Kidney capillary endothelial cell (primary cell): ENCODE measurements at regions not wholly inside any gene's neighbourhood (a gene's known extent, or its start where the extent isn't known, plus 50 kb on each side); places are given as distances from the start of the nearest gene placed in this dataset.

Source experiments
- DNase-seq: peaks from one replicate; pipeline ENCODE4 v3.0.0-alpha.2; 2018; ENCODE audit warnings: low spot score

DNA sequence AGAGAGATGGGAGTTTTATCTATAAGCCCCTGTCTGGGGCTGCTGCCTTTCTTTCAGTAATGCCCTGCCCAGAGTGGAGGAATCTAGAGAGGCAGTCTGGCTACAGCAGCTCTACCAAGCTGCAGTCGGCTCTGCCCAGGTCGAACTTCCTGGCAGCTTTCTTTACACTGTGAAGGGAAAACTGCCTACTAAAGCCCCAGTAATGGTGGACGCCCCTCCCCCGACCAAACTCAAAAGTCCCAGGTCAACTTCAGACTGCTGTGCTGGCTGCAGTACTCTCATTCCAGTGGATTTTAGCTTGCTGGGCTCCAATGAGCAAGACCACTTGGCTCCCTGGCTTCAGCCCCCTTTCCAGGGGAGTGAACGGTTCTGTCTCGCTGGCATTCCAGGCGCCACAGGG is 65.9 kb upstream of the RARB start:
- no peak for DNase-seq

DNA sequence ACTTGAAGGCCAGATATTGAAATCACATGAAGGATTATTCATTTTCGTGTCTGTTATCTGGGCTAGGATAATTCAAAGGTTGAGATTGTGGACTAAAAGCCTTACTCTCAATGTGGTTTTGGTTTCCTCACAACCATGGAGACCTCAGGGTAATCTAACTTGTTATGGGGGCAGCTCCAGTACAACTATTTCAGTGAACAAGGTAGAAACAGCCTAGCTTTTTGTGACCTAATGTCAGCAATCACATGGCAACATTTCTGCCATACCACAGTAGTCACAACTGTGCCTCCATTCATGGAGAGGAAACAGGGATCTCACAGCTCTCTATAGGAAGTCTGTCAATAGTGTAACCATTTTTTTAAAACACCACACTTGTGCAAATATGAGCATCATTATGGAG is 62.4 kb upstream of the RARB start:
- DNase-seq, result no peak

DNA sequence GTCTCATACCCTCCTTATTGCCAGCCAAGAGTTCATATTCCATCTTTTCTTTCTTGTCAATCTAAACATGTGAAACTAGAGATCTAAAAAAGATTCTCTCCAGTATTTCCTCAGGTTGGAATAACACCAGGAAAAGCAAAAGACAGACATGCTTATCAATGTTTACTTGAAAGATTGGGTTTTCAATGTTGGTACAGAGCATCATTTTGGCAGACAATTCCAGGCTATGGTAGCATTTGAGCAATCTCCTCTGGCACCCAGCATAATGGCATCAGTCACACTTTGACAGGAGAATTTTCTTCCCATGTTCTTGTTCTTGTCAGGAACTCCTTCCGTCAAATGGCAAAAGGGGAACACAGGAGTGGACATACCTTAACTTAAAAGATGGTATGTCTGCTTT is 61.0 kb upstream of the RARB start:
- no peak for DNase-seq

DNA sequence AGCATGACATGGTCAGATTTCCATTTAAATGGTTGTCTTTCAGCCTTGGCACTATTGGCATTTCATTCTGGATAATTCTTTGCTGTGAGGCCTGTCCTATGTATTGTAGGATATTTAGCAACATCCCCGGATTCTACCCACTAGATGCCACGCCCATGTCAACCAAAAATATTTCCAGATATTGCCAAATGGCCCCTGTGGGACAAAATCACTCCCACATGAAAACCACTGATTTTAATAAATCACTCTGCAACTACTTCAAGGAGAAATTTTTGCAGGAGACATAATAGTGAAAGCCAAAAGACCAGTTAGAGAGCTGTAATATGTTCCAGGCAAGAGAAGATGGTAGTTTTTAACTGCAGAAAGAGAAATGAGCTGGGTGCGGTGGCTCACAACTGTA is 55.9 kb upstream of the RARB start:
- no peak for DNase-seq

DNA sequence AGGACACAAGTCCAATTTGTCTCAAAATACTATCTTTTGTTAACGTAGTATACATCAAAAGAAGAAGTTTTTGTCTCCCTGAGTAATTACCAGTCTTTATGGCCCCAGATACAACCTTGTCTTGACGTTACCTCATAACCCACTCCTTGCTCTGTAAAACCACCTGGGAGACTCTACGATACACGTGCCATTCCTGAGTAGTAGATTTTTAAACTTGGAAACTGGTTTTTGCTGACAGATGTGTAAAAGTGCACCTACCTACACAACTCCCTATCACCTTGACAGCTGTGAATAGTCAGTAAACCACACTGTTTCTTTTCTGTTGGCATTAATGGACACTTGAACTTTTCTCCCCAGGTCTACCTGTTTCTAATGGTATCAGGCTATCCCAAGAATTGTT is 51.7 kb upstream of the RARB start:
- DNase-seq, result no peak

DNA sequence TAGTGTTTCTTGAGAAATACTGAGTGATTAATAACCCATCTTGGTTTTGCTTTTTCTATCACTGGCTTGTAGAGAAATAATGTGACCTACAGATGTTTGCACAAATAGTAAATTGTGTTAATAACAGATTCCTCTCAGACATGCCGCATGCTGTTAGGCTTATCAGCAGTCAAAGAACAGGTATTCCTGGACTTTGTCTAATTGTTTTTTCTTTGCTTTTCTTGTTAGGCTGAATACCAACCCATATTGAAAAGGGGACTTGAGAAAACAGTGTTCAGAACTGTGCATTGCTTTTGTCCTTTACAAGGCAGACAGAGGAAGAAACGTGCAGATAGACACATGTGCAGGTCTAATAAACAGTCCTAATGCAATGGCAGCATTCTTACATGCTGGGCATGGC is 51.0 kb upstream of the RARB start:
- DNase-seq, result no peak
